Activated naive CD8-positive, alpha-beta T cell treated with anti-CD3 and anti-CD28 coated beads, Interleukin-2, amount 10 ng/mL, durations not matched to agents 7 days and 5 days (primary cell): ENCODE measurements at regions not wholly inside any gene's neighbourhood (a gene's known extent, or its start where the extent isn't known, plus 50 kb on each side); places are given as distances from the start of the nearest gene placed in this dataset.

Source experiments
- ATAC-seq: fragments of 150-1000 bp; cut with Tn5 transposase; one replicate; pipeline ENCODE4 v1.10.0; 2021; ENCODE audit warnings: low read depth, moderate library complexity
- POLR2A ChIA-PET: fragments of 350-600 bp; sonication (Branson Sonifier 250); formaldehyde crosslinking; loops from one replicate; lab custom pipeline; 2021; ENCODE audit warnings: antibody characterized with exemption; lab: Charles Lee
- DNase-seq: peaks from one replicate; pipeline ENCODE4 v3.0.0; 2021
- H3K27ac Mint-ChIP-seq: one replicate; pipeline ENCODE4 v1.8.0; 2022; ENCODE audit warnings: mild to moderate bottlenecking, mixed read lengths
- H3K27me3 Mint-ChIP-seq: one replicate; pipeline ENCODE4 v1.8.0; 2022; ENCODE audit warnings: mild to moderate bottlenecking, moderate library complexity, mixed read lengths
- H3K36me3 Mint-ChIP-seq: one replicate; pipeline ENCODE4 v1.8.0; 2021; ENCODE audit warnings: mild to moderate bottlenecking, mixed read lengths
- H3K4me1 Mint-ChIP-seq: one replicate; pipeline ENCODE4 v1.8.0; 2021; ENCODE audit warnings: mixed read lengths
- H3K4me3 Mint-ChIP-seq: one replicate; pipeline ENCODE4 v1.8.0; 2022; ENCODE audit warnings: mild to moderate bottlenecking, moderate library complexity, mixed read lengths
- H3K9me3 Mint-ChIP-seq: one replicate; pipeline ENCODE4 v1.8.0; 2021; ENCODE audit warnings: mixed read lengths

GRCh38 chr11:127304634-127305033 is 304.1 kb upstream of the KIRREL3 start:
- DNase-seq = no peak

GRCh38 chr11:127288926-127289325 is 288.4 kb upstream of the KIRREL3 start:
- Mint-ChIP-seq H3K4me3 (no peak overlapping the region), H3K27me3 (no peaks in the 10 kb centered on the region), H3K27ac (no peak overlapping the region), H3K36me3 (no peaks in the 10 kb centered on the region), H3K9me3 (peaks cover 6% of the 10 kb centered on the region), H3K4me1 (no peaks in the 10 kb centered on the region)
- no peak for DNase-seq
- no peak for ATAC-seq
- POLR2A ChIA-PET = no interaction called here

More at GRCh38 chr11:127304634-127305033, 304.1 kb upstream of the KIRREL3 start:
- H3K9me3 Mint-ChIP-seq = no peaks in the 10 kb centered on the region
- H3K4me3 Mint-ChIP-seq = no peak overlapping the region
- H3K27ac Mint-ChIP-seq = no peak overlapping the region
- no peaks in the 10 kb centered on the region for H3K36me3 Mint-ChIP-seq
- POLR2A ChIA-PET = no interaction called here
- H3K27me3 Mint-ChIP-seq = no peaks in the 10 kb centered on the region
- no peaks in the 10 kb centered on the region for H3K4me1 Mint-ChIP-seq
- no peak for ATAC-seq

GRCh38 chr11:127281534-127281933 is 281.0 kb upstream of the KIRREL3 start:
- POLR2A ChIA-PET = no interaction called here
- Mint-ChIP-seq H3K4me1 (no peaks in the 10 kb centered on the region), H3K27me3 (no peaks in the 10 kb centered on the region), H3K27ac (no peak overlapping the region), H3K4me3 (no peak overlapping the region), H3K9me3 (no peaks in the 10 kb centered on the region), H3K36me3 (no peaks in the 10 kb centered on the region)
- DNase-seq (no peak), ATAC-seq (no peak)

GRCh38 chr11:127275774-127276173 is 275.2 kb upstream of the KIRREL3 start:
- DNase-seq = no peak
- POLR2A ChIA-PET = no interaction called here
- H3K27ac Mint-ChIP-seq = no peak overlapping the region
- no peaks in the 10 kb centered on the region for H3K9me3 Mint-ChIP-seq
- H3K27me3 Mint-ChIP-seq = no peaks in the 10 kb centered on the region
- H3K4me1 Mint-ChIP-seq = no peaks in the 10 kb centered on the region
- no peaks in the 10 kb centered on the region for H3K36me3 Mint-ChIP-seq
- no peak for ATAC-seq
- H3K4me3 Mint-ChIP-seq = no peak overlapping the region

GRCh38 chr11:127274328-127274676 is 273.7 kb upstream of the KIRREL3 start:
- Mint-ChIP-seq H3K27ac (no peak overlapping the region), H3K4me1 (no peaks in the 10 kb centered on the region), H3K36me3 (no peaks in the 10 kb centered on the region), H3K9me3 (no peaks in the 10 kb centered on the region), H3K4me3 (no peak overlapping the region), H3K27me3 (no peaks in the 10 kb centered on the region)
- DNase-seq = no peak
- POLR2A ChIA-PET = no interaction called here
- ATAC-seq = no peak

- no peaks in the 10 kb centered on the region for H3K9me3 Mint-ChIP-seq
- H3K4me3 Mint-ChIP-seq = no peak overlapping the region
- H3K27ac Mint-ChIP-seq = no peak overlapping the region
- no peaks in the 10 kb centered on the region for H3K4me1 Mint-ChIP-seq
- DNase-seq (no peak), ATAC-seq (no peak)
- H3K27me3 Mint-ChIP-seq = no peaks in the 10 kb centered on the region
- no peaks in the 10 kb centered on the region for H3K36me3 Mint-ChIP-seq
- POLR2A ChIA-PET = no interaction called here
Observed at GRCh38 chr11:127273593-127274327, 273.2 kb upstream of the KIRREL3 start.

- POLR2A ChIA-PET = no interaction called here
- ATAC-seq = no peak
- Mint-ChIP-seq H3K9me3 (no peaks in the 10 kb centered on the region), H3K27ac (no peak overlapping the region), H3K4me1 (no peaks in the 10 kb centered on the region), H3K27me3 (no peaks in the 10 kb centered on the region), H3K4me3 (no peak overlapping the region), H3K36me3 (no peaks in the 10 kb centered on the region)
- no peak for DNase-seq
Observed at GRCh38 chr11:127270851-127271250, 270.3 kb upstream of the KIRREL3 start.

- H3K27ac Mint-ChIP-seq = no peak overlapping the region
- ATAC-seq (no peak), DNase-seq (no peak)
- H3K4me3 Mint-ChIP-seq = no peak overlapping the region
- H3K4me1 Mint-ChIP-seq = no peaks in the 10 kb centered on the region
- POLR2A ChIA-PET = no interaction called here
- H3K9me3 Mint-ChIP-seq = no peaks in the 10 kb centered on the region
- H3K27me3 Mint-ChIP-seq = no peaks in the 10 kb centered on the region
- H3K36me3 Mint-ChIP-seq = no peaks in the 10 kb centered on the region
Observed at GRCh38 chr11:127269911-127270310, 269.3 kb upstream of the KIRREL3 start.

GRCh38 chr11:127268932-127269331 is 268.4 kb upstream of the KIRREL3 start:
- no peak for DNase-seq
- Mint-ChIP-seq H3K4me3 (no peak overlapping the region), H3K36me3 (no peaks in the 10 kb centered on the region), H3K4me1 (no peaks in the 10 kb centered on the region), H3K27ac (no peak overlapping the region), H3K27me3 (no peaks in the 10 kb centered on the region), H3K9me3 (no peaks in the 10 kb centered on the region)
- ATAC-seq = no peak
- POLR2A ChIA-PET = no interaction called here

- POLR2A ChIA-PET = no interaction called here
- H3K27me3 Mint-ChIP-seq = no peaks in the 10 kb centered on the region
- no peaks in the 10 kb centered on the region for H3K36me3 Mint-ChIP-seq
- no peaks in the 10 kb centered on the region for H3K4me1 Mint-ChIP-seq
- no peak for ATAC-seq
- DNase-seq = no peak
- H3K4me3 Mint-ChIP-seq = no peak overlapping the region
- H3K9me3 Mint-ChIP-seq = no peaks in the 10 kb centered on the region
- H3K27ac Mint-ChIP-seq = no peak overlapping the region
Observed at GRCh38 chr11:127268521-127268920, 268.0 kb upstream of the KIRREL3 start.

GRCh38 chr11:127259102-127259501 is 258.5 kb upstream of the KIRREL3 start:
- POLR2A ChIA-PET = no interaction called here
- Mint-ChIP-seq H3K36me3 (no peaks in the 10 kb centered on the region), H3K4me1 (no peaks in the 10 kb centered on the region), H3K27me3 (no peaks in the 10 kb centered on the region), H3K4me3 (no peak overlapping the region), H3K27ac (no peak overlapping the region), H3K9me3 (no peaks in the 10 kb centered on the region)
- ATAC-seq = no peak
- DNase-seq = no peak

- no peaks in the 10 kb centered on the region for H3K9me3 Mint-ChIP-seq
- H3K4me3 Mint-ChIP-seq = no peak overlapping the region
- DNase-seq (no peak), ATAC-seq (no peak)
- no peak overlapping the region for H3K27ac Mint-ChIP-seq
- no peaks in the 10 kb centered on the region for H3K4me1 Mint-ChIP-seq
- POLR2A ChIA-PET = no interaction called here
- no peaks in the 10 kb centered on the region for H3K27me3 Mint-ChIP-seq
- no peaks in the 10 kb centered on the region for H3K36me3 Mint-ChIP-seq
Observed at GRCh38 chr11:127255209-127255608, 254.6 kb upstream of the KIRREL3 start.

- DNase-seq (no peak), ATAC-seq (no peak)
- Mint-ChIP-seq H3K9me3 (no peaks in the 10 kb centered on the region), H3K4me3 (no peak overlapping the region), H3K36me3 (no peaks in the 10 kb centered on the region), H3K4me1 (no peaks in the 10 kb centered on the region), H3K27ac (no peak overlapping the region), H3K27me3 (no peaks in the 10 kb centered on the region)
- POLR2A ChIA-PET = no interaction called here
Observed at GRCh38 chr11:127252321-127252720, 251.8 kb upstream of the KIRREL3 start.

- Mint-ChIP-seq H3K4me3 (no peak overlapping the region), H3K4me1 (no peaks in the 10 kb centered on the region), H3K36me3 (no peaks in the 10 kb centered on the region), H3K27me3 (no peaks in the 10 kb centered on the region), H3K9me3 (no peaks in the 10 kb centered on the region), H3K27ac (no peak overlapping the region)
- ATAC-seq (no peak), DNase-seq (no peak)
- POLR2A ChIA-PET = no interaction called here
Observed at GRCh38 chr11:127249576-127249975, 249.0 kb upstream of the KIRREL3 start.

- H3K27me3 Mint-ChIP-seq = no peaks in the 10 kb centered on the region
- no peak overlapping the region for H3K4me3 Mint-ChIP-seq
- DNase-seq (no peak), ATAC-seq (no peak)
- no peaks in the 10 kb centered on the region for H3K9me3 Mint-ChIP-seq
- H3K4me1 Mint-ChIP-seq = no peaks in the 10 kb centered on the region
- POLR2A ChIA-PET = no interaction called here
- H3K36me3 Mint-ChIP-seq = no peaks in the 10 kb centered on the region
- no peak overlapping the region for H3K27ac Mint-ChIP-seq
Observed at GRCh38 chr11:127248476-127248875, 247.9 kb upstream of the KIRREL3 start.
